Renal cortical epithelial cell (primary cell): ENCODE measurements at regions not wholly inside any gene's neighbourhood (a gene's known extent, or its start where the extent isn't known, plus 50 kb on each side); places are given as distances from the start of the nearest gene placed in this dataset.
A peak's percentile ranks its signal among the peaks of the same experiment; 100 is the strongest.

Experiments used
- DNase-seq: peaks from one replicate; pipeline ENCODE4 v3.0.0-alpha.2; 2011; ENCODE audit warnings: low read depth

DNA sequence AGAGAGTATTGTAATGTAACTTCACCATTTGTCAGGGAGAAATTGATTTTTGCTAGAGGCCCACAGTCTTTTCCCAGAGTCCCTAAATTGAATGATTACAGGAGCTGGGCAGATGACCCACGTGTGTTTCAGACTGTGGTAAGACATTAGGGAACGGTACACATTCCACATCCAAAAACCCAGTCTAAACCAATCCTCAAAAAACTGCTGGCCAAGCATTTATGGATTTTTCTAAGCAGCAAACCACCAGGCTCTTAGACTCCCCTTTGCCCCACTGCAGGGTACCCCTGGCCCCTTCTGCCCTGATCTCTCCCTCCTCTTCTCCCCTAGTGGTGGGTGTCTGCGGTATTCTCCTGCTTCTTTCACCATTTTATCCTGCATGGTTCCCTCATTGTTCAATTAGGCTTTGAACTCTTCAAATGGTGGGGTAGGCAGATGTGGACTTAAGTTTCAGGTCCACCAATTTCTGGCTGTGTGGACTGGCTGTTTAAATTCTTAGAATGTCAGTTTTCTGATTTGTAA, 135.5 kb upstream of the SORCS3 start:
- no peak for DNase-seq

- no peak for DNase-seq
These were observed 131.1 kb upstream of the SORCS3 start for GRCh38 chr10:104509981-104510380.

DNA sequence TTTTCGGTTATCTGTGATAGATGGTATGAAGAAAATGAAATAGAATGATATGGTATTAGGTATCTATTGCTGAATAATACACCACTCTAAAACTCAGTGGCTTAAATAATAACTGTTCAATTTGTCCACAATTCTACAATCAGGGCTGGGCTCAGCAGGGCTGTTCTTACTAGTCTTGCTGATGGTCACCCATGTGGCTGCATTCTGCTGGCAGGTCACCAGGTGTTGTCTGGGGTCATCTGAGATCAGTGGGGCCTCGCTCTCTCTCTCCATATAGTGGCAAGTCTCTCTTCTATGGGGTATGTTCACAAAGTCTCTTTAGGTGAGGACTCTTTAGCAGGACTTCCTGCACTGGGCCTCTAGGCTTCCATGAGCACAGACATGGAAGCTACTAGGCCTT, 130.4 kb upstream of the SORCS3 start:
- DNase-seq = no peak

- no peak for DNase-seq
These were observed 128.3 kb upstream of the SORCS3 start for GRCh38 chr10:104512800-104513199.

GRCh38 chr10:104515678-104516199, 125.4 kb upstream of the SORCS3 start:
- no peak for DNase-seq

GRCh38 chr10:104516986-104517385, 124.1 kb upstream of the SORCS3 start:
- DNase-seq = no peak

GRCh38 chr10:104517946-104518345, 123.1 kb upstream of the SORCS3 start:
- DNase-seq = no peak

DNA sequence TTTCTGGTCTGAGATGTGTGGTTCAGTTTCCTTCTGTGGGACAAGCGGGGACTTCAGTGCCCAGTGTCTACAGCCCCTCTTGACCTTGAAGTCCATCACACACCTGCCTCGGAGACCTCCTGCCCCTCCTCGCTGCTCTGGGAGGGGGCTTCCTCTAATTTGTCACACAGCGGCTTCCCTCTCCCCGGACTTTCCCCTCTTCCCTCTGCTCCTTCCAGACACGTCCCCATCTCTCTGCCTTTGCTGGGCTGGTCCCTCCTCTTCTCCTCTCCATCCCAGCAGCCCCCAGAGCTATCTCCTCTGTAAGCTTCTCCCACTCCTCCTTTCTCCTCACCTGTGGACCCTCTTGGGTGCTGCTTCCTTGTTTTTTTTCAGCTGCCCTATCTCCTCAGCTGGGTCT, 122.2 kb upstream of the SORCS3 start:
- DNase-seq = no peak

DNA sequence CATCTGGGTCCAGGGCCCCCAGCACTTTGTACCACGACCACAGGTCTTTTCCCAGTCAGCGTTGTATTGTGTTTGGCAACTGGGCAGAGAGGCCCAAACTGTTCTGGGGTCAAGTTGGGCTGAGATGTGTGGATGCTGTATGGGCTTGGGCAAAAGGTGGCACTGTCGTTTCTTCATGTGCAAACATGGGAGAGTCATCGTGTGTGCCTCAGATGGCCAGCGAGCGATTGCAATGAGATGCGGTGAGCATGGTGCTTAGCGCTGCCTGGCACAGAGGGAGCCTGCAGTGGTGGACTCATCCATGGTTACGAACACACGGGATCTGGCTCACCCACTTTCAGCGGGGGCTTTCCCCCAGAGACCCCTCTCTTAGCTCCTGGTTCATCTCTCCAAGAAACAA, 120.4 kb upstream of the SORCS3 start:
- DNase-seq = no peak

DNA sequence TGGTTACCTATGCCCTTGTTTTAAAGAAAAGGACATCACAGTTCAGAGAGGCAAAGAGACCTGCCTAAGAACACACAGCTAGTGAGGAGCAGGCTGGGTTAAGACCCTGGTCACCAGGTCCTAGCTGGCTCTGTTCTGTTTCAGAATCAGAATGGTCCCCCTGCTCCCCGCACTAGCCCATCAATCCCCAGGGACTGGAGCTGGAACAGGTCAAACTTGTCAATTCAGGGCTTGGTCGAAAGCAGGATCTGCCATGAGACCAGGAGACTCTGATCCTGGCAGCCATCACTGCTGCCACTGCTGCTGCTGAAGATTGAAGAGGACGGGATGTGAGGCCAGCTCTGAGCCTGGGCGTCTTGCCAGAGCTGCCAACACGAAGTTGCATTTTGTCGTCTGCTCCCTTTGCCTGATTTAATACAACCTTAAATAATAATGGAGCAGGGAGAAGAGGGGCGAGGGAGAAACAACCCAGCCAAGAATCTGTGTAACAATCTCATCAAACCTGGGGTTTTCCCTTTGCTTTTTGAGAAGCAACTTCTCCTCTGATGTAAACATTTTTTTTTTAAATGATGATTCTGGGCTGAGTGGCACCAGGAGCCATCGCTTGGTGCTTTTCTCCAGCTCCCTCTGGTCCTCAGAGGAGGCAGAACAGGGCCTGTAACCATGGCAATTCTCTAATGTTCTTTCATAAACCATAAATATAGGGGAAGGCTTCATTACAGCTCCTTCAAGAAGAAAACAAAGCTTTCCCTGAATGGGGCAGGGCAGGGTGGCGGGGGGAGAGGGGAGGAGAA, 119.0 kb upstream of the SORCS3 start:
- no peak for DNase-seq

- no peak for DNase-seq
These were observed 114.9 kb upstream of the SORCS3 start for GRCh38 chr10:104526188-104526587.

DNA sequence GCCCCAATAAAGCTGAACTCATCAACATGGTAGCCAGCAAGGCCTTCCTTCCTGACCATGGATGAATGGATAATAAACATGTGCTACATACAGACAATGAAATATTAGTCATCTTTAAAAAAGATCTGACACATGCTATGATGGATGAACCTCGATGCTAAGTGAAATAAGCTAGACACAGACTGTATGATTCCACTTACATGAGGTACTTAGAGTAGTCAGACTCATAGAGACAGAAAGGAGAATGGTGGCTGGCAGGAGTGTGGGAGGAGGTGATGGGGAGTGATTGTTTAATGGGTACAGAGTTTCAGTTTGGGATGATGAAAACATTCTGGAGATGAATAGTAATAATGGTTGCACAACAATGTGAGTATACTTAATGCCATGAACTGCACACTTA, 114.1 kb upstream of the SORCS3 start:
- DNase-seq = no peak

- DNase-seq = no peak
These were observed 100.9 kb upstream of the SORCS3 start for GRCh38 chr10:104540181-104540580.

- DNase-seq = no peak
These were observed 99.3 kb upstream of the SORCS3 start for GRCh38 chr10:104541820-104542219.

DNA sequence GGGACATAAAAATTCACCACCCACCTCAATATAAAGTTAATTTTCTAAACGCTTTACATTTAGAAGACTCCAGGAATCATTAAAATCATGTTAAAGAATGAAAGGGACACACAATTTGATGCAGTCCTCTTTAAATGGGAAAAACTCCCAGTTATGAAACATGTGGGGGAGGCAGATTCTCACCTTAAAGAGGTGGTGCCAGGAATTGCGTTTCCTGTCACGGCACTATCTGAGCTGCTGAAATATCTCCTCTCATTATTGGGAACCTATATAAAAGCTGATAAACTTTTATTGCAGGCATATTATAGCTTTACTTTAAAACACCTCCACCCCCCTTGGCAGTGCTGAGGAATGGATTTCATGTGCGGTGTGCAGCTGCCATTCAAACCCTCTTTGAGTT, 94.8 kb upstream of the SORCS3 start:
- DNase-seq = no peak

GRCh38 chr10:104546756-104547155, 94.3 kb upstream of the SORCS3 start:
- DNase-seq = no peak

GRCh38 chr10:104548090-104548489, 93.0 kb upstream of the SORCS3 start:
- DNase-seq = peak; percentile 58

- DNase-seq = no peak
These were observed 84.3 kb upstream of the SORCS3 start for GRCh38 chr10:104556831-104557230.

- no peak for DNase-seq
These were observed 83.1 kb upstream of the SORCS3 start for GRCh38 chr10:104557966-104558365.

DNA sequence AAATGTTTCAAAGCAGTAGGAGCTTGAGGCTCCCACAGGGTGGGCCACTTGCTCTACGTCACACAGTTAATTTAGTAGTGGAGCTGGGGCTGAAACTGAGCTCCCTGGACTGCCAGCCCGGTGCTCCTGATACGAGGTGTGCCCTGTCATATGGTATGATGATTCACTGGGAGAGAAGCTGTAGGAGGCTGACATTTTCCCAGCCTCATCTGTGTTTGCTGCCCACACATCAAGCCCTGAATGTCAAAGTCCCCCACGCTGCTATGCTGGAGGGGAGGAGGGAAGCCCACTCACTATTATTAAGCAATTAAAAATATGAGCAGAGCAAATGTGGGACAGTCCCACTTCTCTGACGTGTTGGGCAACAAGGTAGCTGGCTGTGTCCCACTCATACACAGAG, 81.2 kb upstream of the SORCS3 start:
- DNase-seq = no peak

GRCh38 chr10:104563051-104563450, 78.0 kb upstream of the SORCS3 start:
- DNase-seq = no peak

DNA sequence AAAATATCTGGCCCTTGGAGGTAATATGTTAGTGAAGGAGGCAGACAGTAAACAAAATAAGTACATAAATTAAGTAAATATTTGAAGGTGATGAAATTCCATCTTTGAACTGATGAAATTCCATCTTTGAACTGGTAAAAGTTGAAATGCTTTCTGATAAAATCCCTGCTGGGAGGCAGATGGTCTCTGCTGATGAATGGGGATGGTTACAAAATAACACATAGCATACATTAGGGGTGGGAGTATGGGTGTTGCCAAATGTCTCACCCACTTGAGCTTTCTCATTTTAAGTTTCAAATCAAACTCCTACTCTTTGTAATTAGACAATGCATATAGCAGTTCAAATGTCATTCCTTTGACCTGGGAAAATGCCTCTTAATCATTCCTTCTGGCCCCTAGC, 77.5 kb upstream of the SORCS3 start:
- DNase-seq = no peak

DNA sequence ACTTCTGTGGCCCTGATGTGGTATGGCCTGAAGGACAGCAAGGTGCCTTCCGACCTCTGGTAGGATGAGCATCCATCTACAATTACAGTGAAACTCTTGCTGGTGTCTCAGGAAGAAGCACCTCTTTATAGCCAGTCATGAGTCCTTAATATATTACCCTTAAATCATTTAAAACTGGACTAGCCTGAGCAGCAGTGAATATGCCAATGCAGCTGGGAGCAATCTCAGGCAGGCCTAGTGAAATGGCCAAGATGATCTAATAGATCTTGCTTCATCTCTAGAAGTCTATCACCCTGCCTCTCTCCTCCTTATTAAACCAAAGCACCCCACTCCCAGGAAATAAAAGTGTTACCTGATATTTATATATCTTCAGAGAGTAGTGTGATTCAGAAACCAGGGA, 66.7 kb upstream of the SORCS3 start:
- no peak for DNase-seq

GRCh38 chr10:104574838-104575237, 66.3 kb upstream of the SORCS3 start:
- no peak for DNase-seq
